DOHH2 (cell line): ENCODE measurements at regions not wholly inside any gene's neighbourhood (a gene's known extent, or its start where the extent isn't known, plus 50 kb on each side); places are given as distances from the start of the nearest gene placed in this dataset.

Experiments used
- H3F3A ChIP-seq: fragments of 200-600 bp; sonication (generic), shearing (Covaris generic); 2 replicates; pipeline ENCODE4 v1.6.0; 2016; ENCODE audit warnings: antibody characterized with exemption, mild to moderate bottlenecking; ENCODE audit not compliant: control insufficient read depth, insufficient read depth
- H3K27ac ChIP-seq: fragments of 200-600 bp; sonication (generic); 2 replicates; pipeline ENCODE4 v1.5.1; 2014; ENCODE audit warnings: low read depth, mild to moderate bottlenecking, low read length, moderate library complexity
- H3K27me3 ChIP-seq: fragments of 200-600 bp; sonication (generic); 2 replicates; pipeline ENCODE4 v1.6.1; 2014; ENCODE audit warnings: mild to moderate bottlenecking, low read length, mixed read lengths; ENCODE audit not compliant: control insufficient read depth
- H3K36me3 ChIP-seq: fragments of 200-600 bp; sonication (generic); 2 replicates; pipeline ENCODE4 v1.6.1; 2014; ENCODE audit warnings: mild to moderate bottlenecking, low read length, moderate library complexity, mixed read lengths; ENCODE audit not compliant: control insufficient read depth
- H3K4me1 ChIP-seq: fragments of 200-600 bp; sonication (generic); 2 replicates; pipeline ENCODE4 v1.6.1; 2014; ENCODE audit warnings: mild to moderate bottlenecking, low read length, mixed read lengths; ENCODE audit not compliant: control insufficient read depth
- H3K4me2 ChIP-seq: fragments of 200-600 bp; sonication (generic); 2 replicates; pipeline ENCODE4 v1.6.0; 2014; ENCODE audit warnings: mild to moderate bottlenecking, low read length, moderate library complexity
- H3K4me3 ChIP-seq: fragments of 200-600 bp; sonication (generic); 2 replicates; pipeline ENCODE4 v1.5.1; 2014; ENCODE audit warnings: mild to moderate bottlenecking, low read length, mixed read lengths
- H3K79me2 ChIP-seq: fragments of 200-600 bp; sonication (generic); 2 replicates; pipeline ENCODE4 v1.6.1; 2014; ENCODE audit warnings: mild to moderate bottlenecking, low read length, mixed read lengths; ENCODE audit not compliant: control insufficient read depth
- H3K9me2 ChIP-seq: fragments of 200-600 bp; sonication (generic); replicated peaks from 2 replicates; pipeline ENCODE4 v1.6.1; 2014; ENCODE audit warnings: mild to moderate bottlenecking, low read length, mixed read lengths; ENCODE audit not compliant: control insufficient read depth
- H3K9me3 ChIP-seq: fragments of 200-600 bp; sonication (generic); 2 replicates; pipeline ENCODE4 v1.6.1; 2014; ENCODE audit warnings: antibody characterized with exemption, low read length, mixed read lengths; ENCODE audit not compliant: control insufficient read depth, insufficient read depth
- H4K20me1 ChIP-seq: fragments of 200-600 bp; sonication (generic); 2 replicates; pipeline ENCODE4 v1.6.0; 2014; ENCODE audit warnings: low read depth, mild to moderate bottlenecking, antibody characterized with exemption, low read length, moderate library complexity; ENCODE audit not compliant: control insufficient read depth, insufficient read depth
- CTCF ChIP-seq: fragments of 200-600 bp; sonication (generic); IDR thresholded peaks from one replicate; pipeline ENCODE4 v1.5.1; 2014; ENCODE audit warnings: antibody characterized with exemption, mild to moderate bottlenecking, low read depth, low read length; ENCODE audit not compliant: poor library complexity, severe bottlenecking
- EZH2phosphoT487 ChIP-seq: fragments of 200-600 bp; sonication (generic); IDR thresholded peaks from 2 replicates; pipeline ENCODE4 v1.6.1; 2017; ENCODE audit warnings: borderline replicate concordance, mild to moderate bottlenecking, antibody characterized with exemption, low read length, moderate library complexity, mixed read lengths

DNA sequence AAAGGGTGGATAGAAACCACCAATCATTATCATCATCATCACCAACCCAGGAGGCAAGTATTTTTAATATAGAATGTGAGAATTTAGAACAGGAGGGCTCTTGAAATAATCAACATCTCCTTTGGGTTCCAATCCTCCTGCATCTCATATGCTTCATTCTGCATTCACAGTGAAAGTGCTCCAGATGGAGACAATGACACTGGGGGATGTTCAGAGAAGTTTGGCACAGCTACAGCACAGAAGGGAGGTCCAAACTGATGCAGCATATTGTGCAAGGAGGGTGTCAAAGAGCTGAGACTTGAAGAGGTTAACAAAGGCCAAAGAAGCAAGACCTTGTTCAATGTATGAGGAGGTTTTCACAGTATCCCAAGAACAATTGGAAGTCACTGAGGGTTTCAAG lies 767.1 kb downstream of the NTRK3 start:
- H3K36me3 ChIP-seq = no peaks in the 10 kb centered on the region
- no peaks in the 10 kb centered on the region for H4K20me1 ChIP-seq
- H3K27ac ChIP-seq = no peak overlapping the region
- H3K4me1 ChIP-seq = no peaks in the 10 kb centered on the region
- H3K9me3 ChIP-seq = no peaks in the 10 kb centered on the region
- H3F3A ChIP-seq = no peaks in the 10 kb centered on the region
- H3K27me3 ChIP-seq = no peaks in the 10 kb centered on the region
- H3K9me2 ChIP-seq = no peaks in the 10 kb centered on the region
- TF ChIP-seq EZH2phosphoT487 (no peak), CTCF (no peak)
- H3K4me2 ChIP-seq = no peak overlapping the region
- no peak overlapping the region for H3K4me3 ChIP-seq
- H3K79me2 ChIP-seq = no peaks in the 10 kb centered on the region

- Histone ChIP-seq H3K36me3 (no peaks in the 10 kb centered on the region), H3K4me3 (no peak overlapping the region), H3K9me2 (no peaks in the 10 kb centered on the region), H3K4me1 (no peaks in the 10 kb centered on the region), H3K4me2 (no peak overlapping the region), H3F3A (no peaks in the 10 kb centered on the region), H3K79me2 (no peaks in the 10 kb centered on the region), H4K20me1 (no peaks in the 10 kb centered on the region), H3K27ac (no peak overlapping the region), H3K9me3 (no peaks in the 10 kb centered on the region), H3K27me3 (no peaks in the 10 kb centered on the region)
- TF ChIP-seq CTCF (no peak), EZH2phosphoT487 (no peak)
These were observed 769.1 kb downstream of the NTRK3 start for GRCh38 chr15:87487484-87487883.

- Histone ChIP-seq H3K79me2 (no peaks in the 10 kb centered on the region), H3K4me1 (no peaks in the 10 kb centered on the region), H3K27ac (no peak overlapping the region), H3F3A (no peaks in the 10 kb centered on the region), H3K9me2 (no peaks in the 10 kb centered on the region), H3K4me3 (no peak overlapping the region), H4K20me1 (no peaks in the 10 kb centered on the region), H3K36me3 (no peaks in the 10 kb centered on the region), H3K4me2 (no peak overlapping the region), H3K27me3 (no peaks in the 10 kb centered on the region), H3K9me3 (no peaks in the 10 kb centered on the region)
- TF ChIP-seq CTCF (no peak), EZH2phosphoT487 (no peak)
These were observed 773.1 kb downstream of the NTRK3 start for GRCh38 chr15:87483468-87483867.

DNA sequence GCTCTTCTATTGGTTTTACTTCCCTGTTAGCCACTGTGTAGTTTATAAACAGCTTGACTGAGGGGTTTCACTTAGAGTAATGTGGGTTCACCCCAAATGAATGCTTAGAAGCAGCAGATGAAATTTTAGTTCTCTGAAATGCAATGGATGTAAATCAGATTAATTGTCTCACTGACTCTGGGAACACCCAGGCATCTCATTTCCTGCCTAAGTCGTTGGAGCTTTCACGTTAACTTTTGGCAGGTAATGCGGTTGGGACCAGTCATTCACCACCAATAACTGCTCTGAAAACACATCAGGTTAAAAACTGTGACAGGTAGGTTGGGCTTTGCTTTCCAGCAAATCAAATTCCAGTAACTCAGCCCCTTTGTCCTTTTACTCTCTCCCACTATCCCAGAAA lies 775.4 kb downstream of the NTRK3 start:
- H3K27me3 ChIP-seq = no peaks in the 10 kb centered on the region
- no peak overlapping the region for H3K4me3 ChIP-seq
- H3K27ac ChIP-seq = no peak overlapping the region
- H3K79me2 ChIP-seq = no peaks in the 10 kb centered on the region
- no peaks in the 10 kb centered on the region for H3K36me3 ChIP-seq
- H3K9me2 ChIP-seq = no peaks in the 10 kb centered on the region
- TF ChIP-seq CTCF (no peak), EZH2phosphoT487 (no peak)
- no peaks in the 10 kb centered on the region for H3K4me1 ChIP-seq
- no peak overlapping the region for H3K4me2 ChIP-seq
- H3F3A ChIP-seq = no peaks in the 10 kb centered on the region
- H4K20me1 ChIP-seq = no peaks in the 10 kb centered on the region
- H3K9me3 ChIP-seq = no peaks in the 10 kb centered on the region
